ENCODE measurements at regions not wholly inside any gene's neighbourhood (a gene's known extent, or its start where the extent isn't known, plus 50 kb on each side); places are given as distances from the start of the nearest gene placed in this dataset.

DNA sequence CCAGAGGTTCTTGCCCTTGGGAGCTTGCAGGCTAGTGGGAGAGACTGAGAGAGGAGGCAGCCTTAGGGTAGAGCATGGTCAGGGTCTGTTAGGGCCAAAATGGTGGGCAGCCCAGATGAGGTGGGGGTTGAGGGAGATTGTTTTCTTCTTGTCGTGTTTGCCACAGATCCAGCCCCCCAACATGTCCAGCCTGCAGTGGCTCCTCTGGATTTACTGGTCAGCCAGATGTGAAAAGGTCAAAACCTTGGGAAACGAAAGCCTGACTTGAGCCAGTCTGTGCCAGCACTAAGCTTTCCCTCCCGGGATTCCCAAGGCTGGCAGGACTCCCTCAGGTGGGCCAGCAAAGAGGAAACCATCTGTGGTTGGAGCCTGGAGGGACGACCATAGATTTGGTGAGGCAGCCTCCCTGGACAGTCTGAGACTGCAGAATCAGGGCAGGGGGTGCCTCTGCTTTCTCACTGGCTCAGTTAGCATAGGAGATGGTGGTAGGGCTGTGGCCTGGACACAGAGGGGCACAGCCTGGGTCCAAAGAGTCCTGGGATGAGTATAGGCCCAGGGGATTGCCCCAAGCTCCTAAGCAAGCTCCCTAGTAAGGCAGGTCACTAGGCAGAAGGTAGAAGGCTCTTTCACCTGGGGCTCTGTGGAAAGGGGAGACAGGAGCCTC is 51.2 kb upstream of the PRR23C start:
- H3K36me3 ChIP-seq, result no peaks in the 10 kb centered on the region
- H3K4me3 ChIP-seq, result no peak overlapping the region
- no peak for DNase-seq (ENCODE audit: low spot score)
- peaks cover 0 to 18% of the 10 kb centered on the region in 2 donors for H3K9me3 ChIP-seq
- no peaks in the 10 kb centered on the region for H3K27me3 ChIP-seq
- H3K4me1 ChIP-seq, result no peaks in the 10 kb centered on the region
- TF ChIP-seq, protein P1, sequence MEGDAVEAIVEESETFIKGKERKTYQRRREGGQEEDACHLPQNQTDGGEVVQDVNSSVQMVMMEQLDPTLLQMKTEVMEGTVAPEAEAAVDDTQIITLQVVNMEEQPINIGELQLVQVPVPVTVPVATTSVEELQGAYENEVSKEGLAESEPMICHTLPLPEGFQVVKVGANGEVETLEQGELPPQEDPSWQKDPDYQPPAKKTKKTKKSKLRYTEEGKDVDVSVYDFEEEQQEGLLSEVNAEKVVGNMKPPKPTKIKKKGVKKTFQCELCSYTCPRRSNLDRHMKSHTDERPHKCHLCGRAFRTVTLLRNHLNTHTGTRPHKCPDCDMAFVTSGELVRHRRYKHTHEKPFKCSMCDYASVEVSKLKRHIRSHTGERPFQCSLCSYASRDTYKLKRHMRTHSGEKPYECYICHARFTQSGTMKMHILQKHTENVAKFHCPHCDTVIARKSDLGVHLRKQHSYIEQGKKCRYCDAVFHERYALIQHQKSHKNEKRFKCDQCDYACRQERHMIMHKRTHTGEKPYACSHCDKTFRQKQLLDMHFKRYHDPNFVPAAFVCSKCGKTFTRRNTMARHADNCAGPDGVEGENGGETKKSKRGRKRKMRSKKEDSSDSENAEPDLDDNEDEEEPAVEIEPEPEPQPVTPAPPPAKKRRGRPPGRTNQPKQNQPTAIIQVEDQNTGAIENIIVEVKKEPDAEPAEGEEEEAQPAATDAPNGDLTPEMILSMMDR (IDR thresholded peaks at IDR 0.05), result no peak
- H3K27ac ChIP-seq, result no peak overlapping the region

DNA sequence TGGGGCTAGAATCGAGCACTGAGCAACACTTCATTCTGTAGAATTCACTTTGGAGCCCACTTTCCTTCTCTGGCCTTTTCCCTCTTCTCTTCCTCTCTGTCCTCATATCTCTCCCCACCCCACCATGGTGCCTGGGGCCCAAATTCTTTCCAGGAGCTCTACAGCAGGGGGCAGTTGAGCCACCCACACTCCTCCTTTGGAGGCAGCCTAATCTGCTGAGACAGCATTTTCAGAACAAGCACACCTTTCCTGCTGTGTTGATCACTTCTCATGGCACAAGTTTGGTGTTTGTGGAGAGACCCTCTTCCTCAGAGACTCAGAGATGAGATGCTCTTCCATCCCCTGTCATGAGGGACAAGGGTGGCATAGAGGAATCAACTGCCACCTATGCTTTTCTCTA is 52.0 kb upstream of the PRR23C start:
- H3K27me3 ChIP-seq, result no peaks in the 10 kb centered on the region
- TF ChIP-seq, protein P1 (IDR thresholded peaks at IDR 0.05), result no peak
- no peaks in the 10 kb centered on the region for H3K4me1 ChIP-seq
- no peak overlapping the region for H3K4me3 ChIP-seq
- peaks cover 0 to 18% of the 10 kb centered on the region in 2 donors for H3K9me3 ChIP-seq
- H3K36me3 ChIP-seq, result no peaks in the 10 kb centered on the region
- DNase-seq (ENCODE audit: low spot score), result no peak
- H3K27ac ChIP-seq, result no peak overlapping the region

DNA sequence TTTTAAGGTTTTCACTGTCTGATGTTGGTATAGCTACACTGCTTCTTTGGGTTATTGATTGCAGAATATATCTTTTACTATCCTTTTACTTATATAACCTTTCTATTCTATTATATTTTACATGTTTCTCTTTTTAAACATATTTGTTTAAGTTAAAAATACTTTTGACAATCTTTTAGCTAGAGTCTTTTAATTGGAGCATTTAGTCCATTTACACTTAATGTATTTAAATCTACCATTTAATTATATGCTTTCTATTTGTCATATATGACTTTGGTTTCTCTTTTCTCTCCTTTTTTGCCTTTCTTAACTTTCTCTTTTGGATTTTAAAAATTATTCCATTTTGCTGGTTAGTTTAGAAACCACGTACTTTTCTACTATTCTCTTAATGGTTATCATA is 53.7 kb upstream of the PRR23C start:
- Histone ChIP-seq H3K27ac (no peak overlapping the region), H3K4me3 (no peak overlapping the region), H3K36me3 (no peaks in the 10 kb centered on the region), H3K4me1 (no peaks in the 10 kb centered on the region), H3K27me3 (no peaks in the 10 kb centered on the region), H3K9me3 (peaks cover 0 to 1% of the 10 kb centered on the region in 2 donors)
- TF ChIP-seq, protein P1 (IDR thresholded peaks at IDR 0.05), result no peak
- DNase-seq (ENCODE audit: low spot score), result no peak

DNA sequence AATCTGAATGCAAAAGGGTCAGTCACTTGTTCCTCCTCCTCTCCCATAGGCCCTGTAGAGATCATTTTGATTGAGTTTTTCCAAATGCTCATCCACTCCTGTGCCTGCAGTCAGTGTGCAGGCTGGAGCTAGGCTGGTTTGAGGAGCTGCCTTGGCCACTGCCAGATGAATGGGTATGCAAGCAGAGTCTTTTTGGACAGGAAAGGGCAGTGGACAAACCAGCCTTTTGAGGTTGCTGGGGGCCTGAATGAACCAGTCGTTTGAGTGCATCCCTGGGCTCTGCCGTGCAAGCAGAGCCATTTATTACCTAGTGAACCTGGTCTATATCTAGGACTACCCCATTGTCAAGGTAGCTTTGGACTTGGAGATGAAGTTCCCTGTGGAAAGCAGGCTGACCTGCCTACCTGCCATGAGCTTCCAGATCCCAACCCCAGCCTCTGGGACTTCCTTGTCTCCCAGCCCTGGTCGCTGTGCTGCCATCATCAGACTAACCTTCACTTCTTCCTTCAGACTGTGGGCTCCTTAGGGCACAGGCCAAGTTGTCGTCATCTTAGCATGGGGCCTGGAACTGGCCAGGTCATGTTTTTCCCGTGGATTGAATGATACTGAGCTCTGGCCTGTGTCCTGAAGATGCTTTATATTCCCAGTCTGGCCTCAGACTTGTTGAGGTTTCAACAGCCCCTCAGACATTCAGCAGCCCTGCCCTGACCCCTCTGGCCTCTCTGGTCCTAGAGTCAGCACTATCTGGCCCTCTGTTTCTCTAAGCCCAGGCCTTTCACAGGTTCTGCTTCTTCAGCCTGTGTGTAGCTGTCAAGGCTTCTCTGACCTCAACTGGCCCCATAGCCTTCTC is 55.5 kb upstream of the PRR23C start:
- H3K4me1 ChIP-seq, result no peaks in the 10 kb centered on the region
- H3K27ac ChIP-seq, result no peak overlapping the region
- H3K4me3 ChIP-seq, result no peak overlapping the region
- DNase-seq (ENCODE audit: low spot score), result no peak
- TF ChIP-seq, protein P1 (IDR thresholded peaks at IDR 0.05), result no peak
- no peaks in the 10 kb centered on the region for H3K9me3 ChIP-seq
- no peaks in the 10 kb centered on the region for H3K36me3 ChIP-seq
- no peaks in the 10 kb centered on the region for H3K27me3 ChIP-seq

GRCh38 chr3:139100821-139101220 is 56.1 kb upstream of the PRR23C start:
- H3K27ac ChIP-seq, result no peak overlapping the region
- TF ChIP-seq, protein P1 (IDR thresholded peaks at IDR 0.05), result no peak
- H3K4me3 ChIP-seq, result no peak overlapping the region
- H3K36me3 ChIP-seq, result no peaks in the 10 kb centered on the region
- no peaks in the 10 kb centered on the region for H3K27me3 ChIP-seq
- H3K9me3 ChIP-seq, result no peaks in the 10 kb centered on the region
- no peak for DNase-seq (ENCODE audit: low spot score)
- no peaks in the 10 kb centered on the region for H3K4me1 ChIP-seq
